Endometrium (tissue), 2 donors: ENCODE measurements at regions not wholly inside any gene's neighbourhood (a gene's known extent, or its start where the extent isn't known, plus 50 kb on each side); places are given as distances from the start of the nearest gene placed in this dataset.
"Not testable (repeated sequence)": the region's sequence is repeated elsewhere in the genome, so short reads cannot be mapped to it uniquely, and the experiment has no call there.

ENCODE experiments used
- FAIRE-seq: peaks from 2 replicates; lab custom pipeline; 2012; peaks lifted over from hg19 to GRCh38; lab: Jason Lieb, UNC
- donor health status: control.
- donor health status: control.

GRCh38 chr5:12658871-12659446 lies 754.7 kb upstream of the CTNND2 start:
- FAIRE-seq, result no peak

- not testable (repeated sequence) for FAIRE-seq
Measured at GRCh38 chr5:12657914-12658474, 753.7 kb upstream of the CTNND2 start.

- no peak for FAIRE-seq
Measured at GRCh38 chr5:12655675-12656074, 751.4 kb upstream of the CTNND2 start.

GRCh38 chr5:12652201-12652600 lies 748.0 kb upstream of the CTNND2 start:
- no peak for FAIRE-seq

GRCh38 chr5:12648558-12648957 lies 744.3 kb upstream of the CTNND2 start:
- no peak for FAIRE-seq

- no peak for FAIRE-seq
Measured at GRCh38 chr5:12647613-12648012, 743.4 kb upstream of the CTNND2 start.

- FAIRE-seq, result no peak
Measured at GRCh38 chr5:12645582-12645981, 741.3 kb upstream of the CTNND2 start.

- FAIRE-seq, result no peak
Measured at GRCh38 chr5:12636209-12636608, 732.0 kb upstream of the CTNND2 start.

- FAIRE-seq, result no peak
Measured at GRCh38 chr5:12626556-12626955, 722.3 kb upstream of the CTNND2 start.

- no peak for FAIRE-seq
Measured at GRCh38 chr5:12625667-12626263, 721.5 kb upstream of the CTNND2 start.

GRCh38 chr5:12624776-12625560 lies 720.7 kb upstream of the CTNND2 start:
- no peak for FAIRE-seq

GRCh38 chr5:12623408-12623807 lies 719.2 kb upstream of the CTNND2 start:
- FAIRE-seq, result no peak

GRCh38 chr5:12616093-12616492 lies 711.8 kb upstream of the CTNND2 start:
- FAIRE-seq, result no peak

GRCh38 chr5:12615141-12615820 lies 711.0 kb upstream of the CTNND2 start:
- FAIRE-seq, result no peak

GRCh38 chr5:12614608-12615007 lies 710.4 kb upstream of the CTNND2 start:
- FAIRE-seq, result no peak

GRCh38 chr5:12611132-12611531 lies 706.9 kb upstream of the CTNND2 start:
- FAIRE-seq, result no peak

- not testable (repeated sequence) for FAIRE-seq
Measured at GRCh38 chr5:12607817-12608216, 703.6 kb upstream of the CTNND2 start.

- FAIRE-seq, result no peak
Measured at GRCh38 chr5:12592228-12592627, 688.0 kb upstream of the CTNND2 start.

- no peak for FAIRE-seq
Measured at GRCh38 chr5:12586406-12586805, 682.2 kb upstream of the CTNND2 start.

GRCh38 chr5:12578803-12579202 lies 674.6 kb upstream of the CTNND2 start:
- not testable (repeated sequence) for FAIRE-seq

GRCh38 chr5:12576953-12577352 lies 672.7 kb upstream of the CTNND2 start:
- not testable (repeated sequence) for FAIRE-seq

- FAIRE-seq, result not testable (repeated sequence)
Measured at GRCh38 chr5:12574298-12575093, 670.2 kb upstream of the CTNND2 start.
